Fibroblast of the aortic adventitia (primary cell): ENCODE measurements at regions not wholly inside any gene's neighbourhood (a gene's known extent, or its start where the extent isn't known, plus 50 kb on each side); places are given as distances from the start of the nearest gene placed in this dataset.

Experiments
- DNase-seq: peaks from one replicate; pipeline ENCODE4 v3.0.0-alpha.2; 2010; ENCODE audit warnings: low read depth
- H3K4me3 ChIP-seq: 2 replicates; pipeline ENCODE4 v1.5.1; 2011; ENCODE audit warnings: low read depth, mild to moderate bottlenecking, control low read depth, low read length, moderate library complexity
- CTCF ChIP-seq: IDR thresholded peaks from 2 replicates; pipeline ENCODE4 v1.5.1; 2011; ENCODE audit warnings: mild to moderate bottlenecking, low read length, control low read depth, inconsistent platforms; ENCODE audit not compliant: insufficient read depth

GRCh38 chr12:46674129-46674528 lies 151.7 kb downstream of the SLC38A4 start:
- no peak for TF ChIP-seq CTCF
- H3K4me3 ChIP-seq = no peak overlapping the region
- no peak for DNase-seq

GRCh38 chr12:46671102-46671501 lies 154.7 kb downstream of the SLC38A4 start:
- peak; percentile 47 for DNase-seq
- TF ChIP-seq CTCF = no peak
- no peak overlapping the region for H3K4me3 ChIP-seq

- TF ChIP-seq CTCF = no peak
- DNase-seq = no peak
- no peak overlapping the region for H3K4me3 ChIP-seq
Measured at GRCh38 chr12:46670636-46671035, 155.2 kb downstream of the SLC38A4 start.

- DNase-seq = peak; percentile 76
- no peak for TF ChIP-seq CTCF
- no peak overlapping the region for H3K4me3 ChIP-seq
Measured at GRCh38 chr12:46669720-46670119, 156.1 kb downstream of the SLC38A4 start.

- TF ChIP-seq CTCF = no peak
- H3K4me3 ChIP-seq = no peak overlapping the region
- DNase-seq = peak; percentile 70
Measured at GRCh38 chr12:46667551-46667950, 158.2 kb downstream of the SLC38A4 start.

GRCh38 chr12:46664761-46665287 lies 161.0 kb downstream of the SLC38A4 start:
- peak; percentile 86 for DNase-seq
- no peak overlapping the region for H3K4me3 ChIP-seq
- no peak for TF ChIP-seq CTCF

- no peak overlapping the region for H3K4me3 ChIP-seq
- no peak for DNase-seq
- no peak for TF ChIP-seq CTCF
Measured at GRCh38 chr12:46663318-46663717, 162.5 kb downstream of the SLC38A4 start.
